Heart left ventricle (tissue), 16 donors: ENCODE measurements at regions not wholly inside any gene's neighbourhood (a gene's known extent, or its start where the extent isn't known, plus 50 kb on each side); places are given as distances from the start of the nearest gene placed in this dataset.

Experiments used
- ATAC-seq, 4 donors: fragments of 200-7000 bp; cut with Tn5 transposase; one replicate each; pipeline ENCODE4 v1.9.1; 2020 to 2022; ENCODE audit warnings: moderate library complexity in 4 of 4, mild to moderate bottlenecking in 3 of 4, moderate number of reproducible peaks in 1 of 4
- DNase-seq, 5 donors: peaks; one replicate each; pipeline ENCODE4 v3.0.0-alpha.2; 2020
- H3K27ac ChIP-seq, 12 donors: fragments of 200-600 bp; sonication (generic) in 4 of 12; one replicate each; pipeline versions ENCODE4 v1.5.0 to v1.8.0; 2016 to 2022; ENCODE audit warnings: mild to moderate bottlenecking in 2 of 12
- H3K27me3 ChIP-seq, 9 donors: fragments of 200-600 bp; sonication (generic) in 2 of 9; one replicate each; pipeline versions ENCODE4 v1.5.1 to v1.8.0; 2016 to 2022; ENCODE audit warnings: mild to moderate bottlenecking in 3 of 9
- H3K36me3 ChIP-seq, 9 donors: fragments of 200-600 bp; sonication (generic) in 2 of 9; one replicate each; pipeline versions ENCODE4 v1.5.0 to v1.8.0; 2018 to 2022; ENCODE audit warnings: mild to moderate bottlenecking in 2 of 9
- H3K4me1 ChIP-seq, 12 donors: fragments of 200-600 bp; sonication (generic) in 4 of 12; one replicate each; pipeline versions ENCODE4 v1.5.0 to v1.8.0; 2016 to 2022; ENCODE audit warnings: mild to moderate bottlenecking in 3 of 12
- H3K4me3 ChIP-seq, 12 donors: fragments of 200-600 bp; sonication (generic) in 4 of 12; one replicate each; pipeline versions ENCODE4 v1.5.0 to v1.8.0; 2017 to 2022; ENCODE audit warnings: mild to moderate bottlenecking in 9 of 12, moderate library complexity in 4 of 12
- H3K9me3 ChIP-seq, 12 donors: fragments of 200-600 bp; sonication (generic) in 4 of 12; one replicate each; pipeline versions ENCODE4 v1.5.0 to v1.8.0; 2016 to 2022; ENCODE audit warnings: mild to moderate bottlenecking in 1 of 12
- POLR2A ChIP-seq, 2 donors: fragments of 450-650 bp; IDR thresholded peaks; one replicate each; pipeline ENCODE4 v1.6.1; 2017; ENCODE audit warnings: antibody characterized with exemption in 2 of 2, mild to moderate bottlenecking in 2 of 2, moderate library complexity in 2 of 2
- WGBS, 4 donors: extraction: QIAGEN DNeasy Blood & Tissue Kit in 2 of 4; methylation state at CpG; one replicate each; pipeline versions ENCODE4 v1.1.5 to v1.1.7; 2013 to 2018; 5-methylcytosine and 5-hydroxymethylcytosine counted together
- intact Hi-C, 10 donors: fragments of 100-400 bp; cut with DNase I; formaldehyde crosslinking; loops; one replicate each; pipeline versions ENCODE4 v1.11.1 to v1.14.2; 2022
- TF ChIP-seq, protein P1 (sequence below), 12 donors: fragments of 200-600 bp; sonication (generic) in 4 of 12; IDR thresholded peaks; one replicate each; pipeline versions ENCODE4 v1.5.0 to v1.8.0; 2018 to 2022; ENCODE audit warnings: antibody characterized with exemption in 12 of 12, mild to moderate bottlenecking in 5 of 12
- donor health status: ischemic (EF 13 %, LVEDD 7.1; RV severe dilation, severe dysfunction).
- donor health status: healthy with polysubstance abuse.
- donor health status: DM: no; HTN: yes; CAD: no.
- donor health status: DM: no; HTN: no; CAD: no.
- donor health status: ischemic (EF 25% LVEDD 6.9; RV normal size, moderate dysfunction).
- donor health status: ischemic (EF 25% LVEDD 5.7; RV mildly dilated, moderate dysfunction).
- donor health status: healthy.
- donor health status: DM: yes; HTN: yes; CAD: no.
- donor health status: ischemic (EF 35%, LVEDD 5.7; RV mildly dilated, moderate dysfunction).
- donor health status: nonischemic (EF 11% LVEDD 7.7; RV severe dilation, severe dysfunction).
- donor health status: DM: yes; HTN: yes; CAD: no.
- donor health status: PGD.
- donor health status: ischemic (EF 29% LVEDD 5.4; RV normal size, mild dysfunction).
- donor health status: nonischemic (EF 23%, LVEDD 6.1; RV moderate dilation, normal function).

DNA sequence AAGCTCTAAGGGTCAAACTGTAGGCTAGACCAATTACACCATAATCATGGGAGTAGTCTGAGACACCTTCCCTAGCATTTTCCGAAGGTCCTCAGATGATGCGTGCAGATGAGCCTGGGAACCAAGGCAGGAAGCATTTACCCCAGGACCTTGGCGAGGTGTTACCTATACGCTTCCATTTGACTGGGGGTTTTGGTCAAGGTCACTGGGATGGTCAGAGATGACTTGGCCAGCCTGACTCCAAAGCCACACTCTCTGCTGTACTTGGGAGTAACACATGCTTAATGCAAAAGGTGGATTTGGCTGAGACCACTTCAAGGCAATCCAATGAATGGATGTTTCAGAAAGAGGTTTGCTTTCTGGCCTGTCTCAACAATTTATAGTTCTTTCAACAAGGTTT is 98.9 kb upstream of the IRS2 start:
- Histone ChIP-seq H3K27ac (no peak overlapping the region), H3K9me3 (peaks cover 0 to 13% (median 2%) of the 10 kb centered on the region in 12 donors), H3K4me1 (peaks cover 0 to 16% (median 0%) of the 10 kb centered on the region in 12 donors), H3K4me3 (no peak overlapping the region), H3K36me3 (no peaks in the 10 kb centered on the region), H3K27me3 (no peaks in the 10 kb centered on the region)
- 85 to 98% (median 94%) methylated on average over 4 of the region's 4 CpGs for WGBS, 4 donors
- no peak for DNase-seq
- TF ChIP-seq, protein P1, sequence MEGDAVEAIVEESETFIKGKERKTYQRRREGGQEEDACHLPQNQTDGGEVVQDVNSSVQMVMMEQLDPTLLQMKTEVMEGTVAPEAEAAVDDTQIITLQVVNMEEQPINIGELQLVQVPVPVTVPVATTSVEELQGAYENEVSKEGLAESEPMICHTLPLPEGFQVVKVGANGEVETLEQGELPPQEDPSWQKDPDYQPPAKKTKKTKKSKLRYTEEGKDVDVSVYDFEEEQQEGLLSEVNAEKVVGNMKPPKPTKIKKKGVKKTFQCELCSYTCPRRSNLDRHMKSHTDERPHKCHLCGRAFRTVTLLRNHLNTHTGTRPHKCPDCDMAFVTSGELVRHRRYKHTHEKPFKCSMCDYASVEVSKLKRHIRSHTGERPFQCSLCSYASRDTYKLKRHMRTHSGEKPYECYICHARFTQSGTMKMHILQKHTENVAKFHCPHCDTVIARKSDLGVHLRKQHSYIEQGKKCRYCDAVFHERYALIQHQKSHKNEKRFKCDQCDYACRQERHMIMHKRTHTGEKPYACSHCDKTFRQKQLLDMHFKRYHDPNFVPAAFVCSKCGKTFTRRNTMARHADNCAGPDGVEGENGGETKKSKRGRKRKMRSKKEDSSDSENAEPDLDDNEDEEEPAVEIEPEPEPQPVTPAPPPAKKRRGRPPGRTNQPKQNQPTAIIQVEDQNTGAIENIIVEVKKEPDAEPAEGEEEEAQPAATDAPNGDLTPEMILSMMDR (IDR thresholded peaks at IDR 0.05), result no peak
- no peak for TF ChIP-seq POLR2A (IDR thresholded peaks at IDR 0.05)
- ATAC-seq, result no peak
- intact Hi-C loops, result loop anchor here in 2 of 10 donors (10.0 kb wide), 1 partner anchor 220 kb away; no protein-coding TSS in a partner anchor

DNA sequence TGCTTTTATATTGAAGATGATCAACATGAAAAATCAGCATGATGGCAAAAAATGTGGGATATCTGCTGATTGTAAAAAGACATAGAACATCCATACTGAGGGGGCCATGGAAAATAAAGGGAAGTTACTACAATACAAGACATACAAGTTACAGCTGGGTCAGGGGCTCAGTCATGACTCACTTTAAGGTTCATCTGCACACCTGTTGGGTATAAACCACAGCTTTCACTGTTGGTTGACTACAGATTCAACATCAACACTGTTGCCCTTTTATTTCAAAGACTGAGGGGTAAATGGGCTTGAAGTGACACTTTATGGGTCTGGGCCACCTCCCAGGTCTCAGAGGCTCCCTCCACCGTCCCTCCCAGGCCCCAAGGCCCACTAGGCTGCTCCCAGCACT is 98.1 kb upstream of the IRS2 start:
- intact Hi-C loops, result loop anchor here in 3 of 10 donors (5.0 to 10.0 kb wide), 2 partner anchors 97 to 220 kb away; partner anchors contain the start of gene IRS2 (in 1 of the 3)
- Histone ChIP-seq H3K9me3 (peaks cover 0 to 11% (median 2%) of the 10 kb centered on the region in 12 donors), H3K36me3 (no peaks in the 10 kb centered on the region), H3K4me3 (no peak overlapping the region), H3K4me1 (peaks cover 0 to 16% (median 0%) of the 10 kb centered on the region in 12 donors), H3K27ac (peak overlapping the region in 1 of 12 donors; percentile 27), H3K27me3 (no peaks in the 10 kb centered on the region)
- ATAC-seq (no peak), DNase-seq (no peak)
- no peak for TF ChIP-seq POLR2A (IDR thresholded peaks at IDR 0.05)
- TF ChIP-seq, protein P1 (IDR thresholded peaks at IDR 0.05), result no peak
- 73 to 90% (median 84%) methylated on average over 1 of the region's 1 CpG for WGBS, 4 donors

DNA sequence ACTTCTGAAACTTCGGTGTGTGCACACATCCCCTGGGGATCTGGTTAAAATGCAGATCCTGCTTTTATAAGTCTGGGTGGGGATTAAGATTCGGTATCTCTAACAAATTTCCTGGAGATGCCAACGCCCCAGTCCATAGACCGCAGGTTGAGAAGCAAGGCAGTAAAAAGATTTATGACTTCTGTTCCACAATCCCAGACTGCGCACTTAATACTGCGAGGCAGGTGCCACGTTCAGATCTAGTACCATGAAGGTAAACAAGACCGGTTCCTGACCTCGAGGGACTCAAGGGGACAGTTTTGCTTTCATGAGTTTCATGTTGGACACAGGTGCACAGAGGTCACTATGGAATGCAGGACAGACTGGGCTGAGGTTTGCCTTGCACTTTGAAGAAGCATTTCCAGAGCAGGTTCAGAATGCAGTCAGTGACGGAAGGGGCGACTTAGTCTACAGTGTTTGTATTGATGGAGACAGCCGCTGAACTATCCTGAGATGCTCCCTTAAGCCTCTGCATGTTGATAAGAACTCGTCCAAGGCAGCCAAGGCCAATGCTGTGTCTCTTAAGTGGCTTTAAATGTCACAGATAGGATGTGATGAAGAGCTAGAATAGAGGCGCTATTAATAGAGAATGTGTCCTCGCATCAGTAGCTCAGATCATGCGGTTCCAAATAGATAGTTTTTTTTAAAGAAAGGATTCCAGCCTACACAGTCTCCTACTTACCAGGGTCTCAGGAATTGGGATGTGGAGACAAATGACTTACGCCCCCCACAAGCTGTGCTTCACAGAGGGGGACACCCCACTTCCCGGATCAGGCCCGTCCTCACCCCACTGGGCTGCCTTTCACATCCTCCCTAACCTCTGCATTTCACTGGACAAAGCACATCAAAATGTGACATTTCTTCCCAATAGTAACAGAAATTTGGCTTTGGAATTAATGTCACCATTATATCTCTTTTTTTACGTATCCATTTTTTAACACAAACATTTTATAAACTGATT is 97.1 kb upstream of the IRS2 start:
- intact Hi-C loops, result loop anchor here in 3 of 10 donors (5.0 to 10.0 kb wide), 2 partner anchors 96 to 221 kb away; partner anchors contain the start of gene IRS2 (in 1 of the 3)
- Histone ChIP-seq H3K4me3 (no peak overlapping the region), H3K27ac (peak overlapping the region in 3 of 12 donors; percentile 30 to 57 (median 33)), H3K4me1 (peaks cover 0 to 19% (median 0%) of the 10 kb centered on the region in 12 donors), H3K27me3 (no peaks in the 10 kb centered on the region), H3K9me3 (peaks cover 0 to 9% (median 2%) of the 10 kb centered on the region in 12 donors), H3K36me3 (no peaks in the 10 kb centered on the region)
- 60 to 68% (median 62%) methylated on average over 20 of the region's 20 CpGs for WGBS, 4 donors
- TF ChIP-seq POLR2A (IDR thresholded peaks at IDR 0.05), result no peak
- TF ChIP-seq, protein P1 (IDR thresholded peaks at IDR 0.05), result no peak
- ATAC-seq (peak; percentile 89 to 96 (median 92)), DNase-seq (peak in 2 of 5 donors; percentile 44 to 53)
